Endothelial cell (in vitro differentiated cells): ENCODE measurements at regions not wholly inside any gene's neighbourhood (a gene's known extent, or its start where the extent isn't known, plus 50 kb on each side); places are given as distances from the start of the nearest gene placed in this dataset.
"Not testable (repeated sequence)": the region's sequence is repeated elsewhere in the genome, so short reads cannot be mapped to it uniquely, and the experiment has no call there.

Source experiments
- DNase-seq: peaks from one replicate; pipeline ENCODE4 v3.0.0; 2021; ENCODE audit warnings: low spot score
- H3K27ac Mint-ChIP-seq: one replicate; pipeline ENCODE4 v1.8.0; 2021; ENCODE audit warnings: mixed read lengths, inconsistent platforms; ENCODE audit not compliant: unreplicated experiment
- H3K27me3 Mint-ChIP-seq: one replicate; pipeline ENCODE4 v1.8.0; 2021; ENCODE audit warnings: mild to moderate bottlenecking, moderate library complexity, mixed read lengths, inconsistent platforms; ENCODE audit not compliant: unreplicated experiment
- H3K36me3 Mint-ChIP-seq: one replicate; pipeline ENCODE4 v1.8.0; 2021; ENCODE audit warnings: mild to moderate bottlenecking, low read depth, mixed read lengths, inconsistent platforms; ENCODE audit not compliant: unreplicated experiment
- H3K4me1 Mint-ChIP-seq: one replicate; pipeline ENCODE4 v1.8.0; 2021; ENCODE audit warnings: mild to moderate bottlenecking, mixed read lengths, inconsistent platforms; ENCODE audit not compliant: unreplicated experiment
- H3K4me3 Mint-ChIP-seq: one replicate; pipeline ENCODE4 v1.8.0; 2021; ENCODE audit warnings: mild to moderate bottlenecking, mixed read lengths, inconsistent platforms; ENCODE audit not compliant: unreplicated experiment
- H3K9me3 Mint-ChIP-seq: one replicate; pipeline ENCODE4 v1.8.0; 2021; ENCODE audit warnings: mixed read lengths, inconsistent platforms; ENCODE audit not compliant: unreplicated experiment
- TF ChIP-seq, protein P1 (sequence below): fragments of 200-600 bp; sonication (generic); IDR thresholded peaks from one replicate; pipeline ENCODE4 v1.5.0; 2021; ENCODE audit warnings: antibody characterized with exemption; ENCODE audit not compliant: unreplicated experiment

DNA sequence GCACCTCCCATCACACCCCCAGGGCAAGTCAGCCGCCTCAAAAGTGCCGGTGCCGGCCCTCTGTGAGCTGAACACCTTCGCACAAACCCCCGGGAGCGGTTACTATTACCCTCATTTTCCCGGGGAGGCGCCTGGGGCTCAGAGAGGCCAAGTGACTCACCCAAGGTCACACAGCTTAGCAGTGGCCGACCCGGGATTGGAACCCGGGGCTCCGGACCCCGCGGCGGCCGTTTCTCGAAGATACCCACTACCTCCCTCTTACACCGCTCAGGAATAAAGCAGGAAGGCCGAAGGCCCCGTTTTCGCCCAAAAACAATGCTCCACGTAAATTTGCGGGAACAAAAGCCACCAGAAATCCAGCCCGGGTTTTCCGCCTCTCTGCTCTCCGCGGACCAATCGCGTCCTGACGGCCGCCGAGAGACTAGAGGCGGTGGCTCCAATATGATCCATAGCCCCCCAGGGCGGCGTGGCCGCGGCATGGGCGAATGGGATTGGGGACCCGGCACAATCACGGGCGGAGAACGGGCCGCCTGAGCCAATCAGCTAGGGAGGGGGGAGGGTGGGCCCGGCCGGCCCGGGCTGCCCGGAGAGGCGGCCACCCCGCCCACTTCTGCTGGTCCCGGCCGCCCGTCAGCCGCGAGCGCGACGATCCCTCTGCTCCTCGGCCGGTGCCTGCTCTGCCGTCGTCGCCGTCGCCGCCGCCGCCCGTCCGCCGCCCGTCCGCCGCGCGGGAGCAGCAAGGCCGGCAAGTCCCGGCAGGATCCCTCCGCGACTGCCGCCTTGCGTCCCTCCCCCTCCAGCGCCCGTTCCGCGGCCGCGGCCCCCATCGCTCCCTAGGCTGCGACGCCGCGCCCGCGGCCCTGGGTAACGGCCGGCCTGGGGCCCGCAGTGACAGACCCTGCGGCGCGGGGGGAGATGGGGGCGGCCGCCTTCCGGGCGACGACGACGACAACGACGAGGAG, 177.0 kb downstream of the OR4M2 start:
- Mint-ChIP-seq H3K27me3 (peaks cover 36% of the 10 kb centered on the region), H3K4me1 (no peaks in the 10 kb centered on the region), H3K9me3 (peaks cover 50% of the 10 kb centered on the region), H3K36me3 (peaks cover 44% of the 10 kb centered on the region), H3K27ac (no peak overlapping the region), H3K4me3 (no peak overlapping the region)
- no peak for DNase-seq
- TF ChIP-seq, protein P1, sequence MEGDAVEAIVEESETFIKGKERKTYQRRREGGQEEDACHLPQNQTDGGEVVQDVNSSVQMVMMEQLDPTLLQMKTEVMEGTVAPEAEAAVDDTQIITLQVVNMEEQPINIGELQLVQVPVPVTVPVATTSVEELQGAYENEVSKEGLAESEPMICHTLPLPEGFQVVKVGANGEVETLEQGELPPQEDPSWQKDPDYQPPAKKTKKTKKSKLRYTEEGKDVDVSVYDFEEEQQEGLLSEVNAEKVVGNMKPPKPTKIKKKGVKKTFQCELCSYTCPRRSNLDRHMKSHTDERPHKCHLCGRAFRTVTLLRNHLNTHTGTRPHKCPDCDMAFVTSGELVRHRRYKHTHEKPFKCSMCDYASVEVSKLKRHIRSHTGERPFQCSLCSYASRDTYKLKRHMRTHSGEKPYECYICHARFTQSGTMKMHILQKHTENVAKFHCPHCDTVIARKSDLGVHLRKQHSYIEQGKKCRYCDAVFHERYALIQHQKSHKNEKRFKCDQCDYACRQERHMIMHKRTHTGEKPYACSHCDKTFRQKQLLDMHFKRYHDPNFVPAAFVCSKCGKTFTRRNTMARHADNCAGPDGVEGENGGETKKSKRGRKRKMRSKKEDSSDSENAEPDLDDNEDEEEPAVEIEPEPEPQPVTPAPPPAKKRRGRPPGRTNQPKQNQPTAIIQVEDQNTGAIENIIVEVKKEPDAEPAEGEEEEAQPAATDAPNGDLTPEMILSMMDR, result no peak

DNA sequence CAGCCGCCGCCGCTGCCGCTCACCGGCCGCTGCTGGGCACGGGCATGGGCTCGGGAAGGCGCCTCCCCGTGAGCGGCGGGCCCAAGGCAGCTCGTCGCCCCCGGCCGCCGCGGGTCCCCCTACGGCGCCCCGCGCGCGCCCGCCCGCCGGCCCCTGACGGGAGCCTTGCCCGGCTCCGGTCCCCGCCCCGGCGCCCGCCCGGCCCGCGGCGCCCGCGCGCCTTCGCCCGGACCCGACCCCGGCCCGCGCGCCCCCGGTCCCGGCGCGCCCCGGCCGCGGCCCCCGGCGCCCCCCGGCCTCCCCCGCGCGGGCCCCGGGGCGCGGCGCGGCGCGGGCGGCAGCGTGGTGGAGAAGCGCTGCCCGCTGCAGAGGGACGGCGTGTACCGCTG, 177.7 kb downstream of the OR4M2 start:
- Mint-ChIP-seq H3K9me3 (peaks cover 50% of the 10 kb centered on the region), H3K36me3 (peaks cover 44% of the 10 kb centered on the region)

DNA sequence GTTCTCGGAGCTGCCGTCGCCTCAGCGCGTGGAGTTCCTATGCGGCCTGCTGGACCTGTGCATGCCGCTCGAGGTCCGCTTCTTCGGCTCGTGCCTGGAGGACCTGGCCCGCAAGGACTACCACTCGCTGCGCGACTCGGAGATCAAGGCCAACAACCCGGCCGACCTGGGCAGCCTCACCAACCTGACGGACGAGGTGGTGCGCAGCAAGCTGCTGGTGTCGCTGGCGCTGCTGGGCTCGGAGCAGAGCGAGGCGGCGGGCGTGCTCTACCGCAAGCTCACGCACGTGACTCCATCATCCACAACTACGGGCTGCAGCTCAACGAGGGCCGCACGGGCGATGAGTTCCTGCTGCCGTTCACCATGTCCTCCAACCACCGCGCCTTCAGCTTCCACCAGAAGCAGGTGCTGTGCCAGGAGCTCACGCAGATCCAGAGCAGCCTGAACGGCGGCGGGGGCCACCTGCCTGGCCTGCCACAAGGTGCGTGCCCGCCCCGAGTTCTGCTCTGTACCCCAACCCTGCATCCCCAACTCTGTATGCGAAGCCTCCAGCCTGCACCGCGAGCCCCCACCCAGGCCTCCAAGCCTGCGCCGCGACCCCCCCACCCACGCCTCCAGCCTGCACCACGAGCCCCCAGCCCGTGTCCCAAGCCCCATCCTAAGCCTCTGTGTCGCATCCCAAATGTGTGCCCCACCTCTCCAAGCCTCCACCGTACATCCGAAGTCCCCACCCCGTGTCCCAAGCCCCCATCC, 178.2 kb downstream of the OR4M2 start:
- Mint-ChIP-seq H3K36me3 (peaks cover 41% of the 10 kb centered on the region), H3K27ac (no peak overlapping the region), H3K27me3 (peaks cover 36% of the 10 kb centered on the region), H3K9me3 (peaks cover 50% of the 10 kb centered on the region), H3K4me3 (no peak overlapping the region), H3K4me1 (no peaks in the 10 kb centered on the region)
- TF ChIP-seq, protein P1, result no peak
- no peak for DNase-seq

More for the DNA sequence above, 177.7 kb downstream of the OR4M2 start:
- no peak overlapping the region for H3K4me3 Mint-ChIP-seq
- TF ChIP-seq, protein P1, result no peak
- DNase-seq, result no peak
- peaks cover 36% of the 10 kb centered on the region for H3K27me3 Mint-ChIP-seq
- no peak overlapping the region for H3K27ac Mint-ChIP-seq
- H3K4me1 Mint-ChIP-seq, result no peaks in the 10 kb centered on the region

DNA sequence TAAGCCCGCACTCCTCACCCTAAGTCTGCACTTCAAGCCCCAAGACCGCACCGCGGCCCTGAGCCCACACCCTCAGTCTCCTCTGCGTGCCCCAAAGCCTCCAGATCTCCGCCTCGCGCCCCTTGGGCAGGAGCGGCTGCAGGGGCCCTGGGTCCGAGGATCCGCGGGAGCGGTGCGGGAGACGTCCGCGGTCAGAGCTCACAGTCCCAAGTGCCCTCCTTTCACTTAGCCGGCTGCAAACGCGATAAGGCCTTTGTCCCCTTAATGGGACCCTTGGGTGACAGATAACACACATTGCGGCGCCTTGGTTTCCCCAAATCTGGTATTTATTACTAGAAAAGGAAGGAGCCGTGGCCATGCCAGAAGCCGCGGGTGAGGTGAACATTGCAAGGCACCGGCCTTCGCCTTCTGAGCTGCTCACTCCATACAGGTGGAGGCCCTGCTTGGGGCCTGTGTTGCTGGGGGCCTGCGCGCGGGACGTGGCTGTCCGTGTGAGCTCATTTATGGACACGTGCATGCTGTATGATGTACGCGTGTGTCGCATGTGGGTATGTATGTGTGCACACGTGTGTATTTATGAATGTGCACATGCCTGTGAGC, 178.9 kb downstream of the OR4M2 start:
- not testable (repeated sequence) for H3K4me1 Mint-ChIP-seq, DNase-seq, H3K27ac Mint-ChIP-seq
- peaks cover 36% of the 10 kb centered on the region for H3K27me3 Mint-ChIP-seq
- H3K4me3 Mint-ChIP-seq, result peak overlapping the region; percentile 48
- peaks cover 35% of the 10 kb centered on the region for H3K36me3 Mint-ChIP-seq
- H3K9me3 Mint-ChIP-seq, result peaks cover 43% of the 10 kb centered on the region

DNA sequence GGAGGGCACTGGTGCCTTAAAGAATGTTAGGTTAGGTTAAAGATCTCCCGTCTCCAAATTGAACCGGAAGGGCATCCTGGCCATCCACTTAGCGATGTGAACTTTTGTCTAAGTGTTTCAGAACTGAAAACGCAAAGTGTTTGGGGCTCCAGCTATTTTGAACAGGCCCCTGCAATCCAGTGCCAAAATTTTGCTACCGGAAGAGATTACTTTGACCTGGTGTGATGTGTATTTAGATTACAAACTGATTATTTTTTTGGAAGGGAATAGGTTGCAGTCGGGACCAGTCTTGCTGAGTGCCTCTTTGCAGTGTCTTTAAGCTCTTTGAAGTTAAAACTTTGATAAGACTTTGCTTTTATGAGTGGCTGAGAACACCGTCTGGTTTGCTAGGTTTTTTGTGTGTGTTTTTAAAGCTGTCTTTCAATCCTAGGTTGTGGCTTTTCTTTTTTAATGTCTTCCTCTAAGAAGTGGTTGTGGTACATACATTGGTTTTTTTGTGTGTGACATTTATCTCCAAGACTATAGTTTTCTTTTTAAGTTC, 179.6 kb downstream of the OR4M2 start:
- TF ChIP-seq, protein P1, result no peak
- Mint-ChIP-seq H3K4me3 (no peak overlapping the region), H3K4me1 (no peaks in the 10 kb centered on the region), H3K27ac (peak overlapping the region; percentile 3), H3K27me3 (peaks cover 34% of the 10 kb centered on the region), H3K36me3 (peaks cover 32% of the 10 kb centered on the region), H3K9me3 (peaks cover 40% of the 10 kb centered on the region)
- DNase-seq, result no peak
